Right atrium auricular region (tissue), 2 donors: ENCODE measurements at regions not wholly inside any gene's neighbourhood (a gene's known extent, or its start where the extent isn't known, plus 50 kb on each side); places are given as distances from the start of the nearest gene placed in this dataset.

Source experiments
- DNase-seq: peaks from one replicate; pipeline ENCODE4 v3.0.0-alpha.2; 2019; ENCODE audit warnings: low spot score
- H3K27ac ChIP-seq, 2 donors: fragments of 200-600 bp; sonication (generic); 1 replicate in 1 of 2; 2 replicates in 1 of 2; pipeline ENCODE4 v1.5.1; 2016 to 2019
- H3K27me3 ChIP-seq, 2 donors: fragments of 200-600 bp; sonication (generic); one replicate each; pipeline versions ENCODE4 v1.5.1 to v1.6.0; 2017 to 2019
- H3K36me3 ChIP-seq: fragments of 200-600 bp; sonication (generic); one replicate; pipeline ENCODE4 v1.5.1; 2016
- H3K4me1 ChIP-seq, 2 donors: fragments of 200-600 bp; sonication (generic); one replicate each; pipeline versions ENCODE4 v1.5.1 to v1.6.0; 2017 to 2019
- H3K4me3 ChIP-seq, 2 donors: fragments of 200-600 bp; sonication (generic); 1 replicate in 1 of 2; 2 replicates in 1 of 2; pipeline ENCODE4 v1.5.1; 2017 to 2019; ENCODE audit warnings: mild to moderate bottlenecking in 1 of 2, moderate library complexity in 1 of 2
- H3K9me3 ChIP-seq, 2 donors: fragments of 200-600 bp; sonication (generic); one replicate each; pipeline ENCODE4 v1.5.1; 2019
- CTCF ChIP-seq, 2 donors: fragments of 200-600 bp; sonication (generic); IDR thresholded peaks; one replicate each; pipeline ENCODE4 v1.5.1; 2019; ENCODE audit warnings: antibody characterized with exemption in 2 of 2

- no peaks in the 10 kb centered on the region for H3K36me3 ChIP-seq
- DNase-seq: no peak
- no peaks in the 10 kb centered on the region for H3K4me1 ChIP-seq
- no peak overlapping the region for H3K27ac ChIP-seq
- TF ChIP-seq CTCF (IDR thresholded peaks at IDR 0.05): no peak
- H3K27me3 ChIP-seq: no peaks in the 10 kb centered on the region
- no peak overlapping the region for H3K4me3 ChIP-seq
- H3K9me3 ChIP-seq: peaks cover 0 to 4% of the 10 kb centered on the region in 2 donors
Measured at GRCh38 chr18:41666231-41666630, 288.8 kb upstream of the PIK3C3 start.

GRCh38 chr18:41665210-41665609 lies 289.8 kb upstream of the PIK3C3 start:
- H3K4me3 ChIP-seq: no peak overlapping the region
- TF ChIP-seq CTCF (IDR thresholded peaks at IDR 0.05): no peak
- no peaks in the 10 kb centered on the region for H3K36me3 ChIP-seq
- H3K4me1 ChIP-seq: no peaks in the 10 kb centered on the region
- no peak for DNase-seq
- no peaks in the 10 kb centered on the region for H3K27me3 ChIP-seq
- H3K27ac ChIP-seq: no peak overlapping the region
- H3K9me3 ChIP-seq: peaks cover 0 to 4% of the 10 kb centered on the region in 2 donors

GRCh38 chr18:41660654-41661053 lies 294.4 kb upstream of the PIK3C3 start:
- no peak for TF ChIP-seq CTCF (IDR thresholded peaks at IDR 0.05)
- no peaks in the 10 kb centered on the region for H3K27me3 ChIP-seq
- peaks cover 0 to 4% of the 10 kb centered on the region in 2 donors for H3K9me3 ChIP-seq
- no peak for DNase-seq
- no peaks in the 10 kb centered on the region for H3K4me1 ChIP-seq
- no peaks in the 10 kb centered on the region for H3K36me3 ChIP-seq
- H3K27ac ChIP-seq: no peak overlapping the region
- H3K4me3 ChIP-seq: no peak overlapping the region

GRCh38 chr18:41659438-41660130 lies 295.4 kb upstream of the PIK3C3 start:
- Histone ChIP-seq H3K27me3 (no peaks in the 10 kb centered on the region), H3K4me3 (no peak overlapping the region), H3K9me3 (peaks cover 0 to 3% of the 10 kb centered on the region in 2 donors), H3K36me3 (no peaks in the 10 kb centered on the region), H3K4me1 (no peaks in the 10 kb centered on the region), H3K27ac (no peak overlapping the region)
- no peak for TF ChIP-seq CTCF (IDR thresholded peaks at IDR 0.05)
- no peak for DNase-seq

- Histone ChIP-seq H3K4me1 (no peaks in the 10 kb centered on the region), H3K27me3 (no peaks in the 10 kb centered on the region), H3K27ac (no peak overlapping the region), H3K9me3 (no peaks in the 10 kb centered on the region), H3K4me3 (no peak overlapping the region), H3K36me3 (no peaks in the 10 kb centered on the region)
- no peak for DNase-seq
- no peak for TF ChIP-seq CTCF (IDR thresholded peaks at IDR 0.05)
Measured at GRCh38 chr18:41657189-41657588, 297.8 kb upstream of the PIK3C3 start.

GRCh38 chr18:41655074-41655473 lies 300.0 kb upstream of the PIK3C3 start:
- no peak for DNase-seq
- Histone ChIP-seq H3K4me3 (no peak overlapping the region), H3K27ac (no peak overlapping the region), H3K9me3 (no peaks in the 10 kb centered on the region), H3K36me3 (no peaks in the 10 kb centered on the region), H3K27me3 (no peaks in the 10 kb centered on the region), H3K4me1 (no peaks in the 10 kb centered on the region)
- no peak for TF ChIP-seq CTCF (IDR thresholded peaks at IDR 0.05)
